ENCODE measurements at regions not wholly inside any gene's neighbourhood (a gene's known extent, or its start where the extent isn't known, plus 50 kb on each side); places are given as distances from the start of the nearest gene placed in this dataset.

GRCh38 chr1:98839840-98840239, 164.8 kb downstream of the PLPPR5 start:
- Histone ChIP-seq H3K9me3 (no peaks in the 10 kb centered on the region), H3K4me2 (no peak overlapping the region), H3K4me3 (no peak overlapping the region), H3K4me1 (no peaks in the 10 kb centered on the region), H3K27ac (no peak overlapping the region)
- no peak for DNase-seq (ENCODE audit: low read depth in 1 of 2, low spot score in 1 of 2)
- no peak for FAIRE-seq
- ChIA-PET CTCF (no interaction called here), POLR2A (no interaction called here)
- TF ChIP-seq ZFP36 (IDR thresholded peaks at IDR 0.05; ENCODE audit: borderline replicate concordance, partially characterized antibody), result no peak
- TF ChIP-seq HOXB13 (CRISPR knock-in tag; IDR thresholded peaks at IDR 0.05; ENCODE audit: low read depth), result no peak
- no peak for TF ChIP-seq RNF2 (IDR thresholded peaks at IDR 0.05; ENCODE audit: borderline replicate concordance, low read depth)
- TF ChIP-seq EHF (CRISPR knock-in tag; IDR thresholded peaks at IDR 0.05), result no peak
- no peak for TF ChIP-seq HOXB5 (CRISPR knock-in tag; IDR thresholded peaks at IDR 0.05)
- no peak for TF ChIP-seq FOSL2 (IDR thresholded peaks at IDR 0.05)
- no peak for TF ChIP-seq FOSL2 (CRISPR knock-in tag; IDR thresholded peaks at IDR 0.05)
- TF ChIP-seq NPAS2 (CRISPR knock-in tag; IDR thresholded peaks at IDR 0.05; ENCODE audit: borderline replicate concordance), result no peak
- no peak for TF ChIP-seq BHLHE40 (IDR thresholded peaks at IDR 0.05; ENCODE audit: low read depth, low read length)
- no peak for TF ChIP-seq RCOR1 (IDR thresholded peaks at IDR 0.05; ENCODE audit: low read depth, low read length)
- TF ChIP-seq CHD4 (IDR thresholded peaks at IDR 0.05; ENCODE audit: borderline replicate concordance), result no peak
- no peak for TF ChIP-seq NR3C1 (IDR thresholded peaks at IDR 0.05)
- TF ChIP-seq, protein P1, sequence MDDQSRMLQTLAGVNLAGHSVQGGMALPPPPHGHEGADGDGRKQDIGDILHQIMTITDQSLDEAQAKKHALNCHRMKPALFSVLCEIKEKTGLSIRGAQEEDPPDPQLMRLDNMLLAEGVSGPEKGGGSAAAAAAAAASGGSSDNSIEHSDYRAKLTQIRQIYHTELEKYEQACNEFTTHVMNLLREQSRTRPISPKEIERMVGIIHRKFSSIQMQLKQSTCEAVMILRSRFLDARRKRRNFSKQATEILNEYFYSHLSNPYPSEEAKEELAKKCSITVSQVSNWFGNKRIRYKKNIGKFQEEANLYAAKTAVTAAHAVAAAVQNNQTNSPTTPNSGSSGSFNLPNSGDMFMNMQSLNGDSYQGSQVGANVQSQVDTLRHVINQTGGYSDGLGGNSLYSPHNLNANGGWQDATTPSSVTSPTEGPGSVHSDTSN (IDR thresholded peaks at IDR 0.05), result no peak
- no peak for TF ChIP-seq RAD21 (conservative IDR thresholded peaks at IDR 0.05 in 1 of 2, IDR thresholded peaks at IDR 0.05 in 1 of 2)
- no peak for TF ChIP-seq GATA3 (IDR thresholded peaks at IDR 0.05; ENCODE audit: borderline replicate concordance)
- TF ChIP-seq KDM1A (IDR thresholded peaks at IDR 0.05; ENCODE audit: low read depth), result no peak
- no peak for TF ChIP-seq REST (IDR thresholded peaks at IDR 0.05)
- TF ChIP-seq ESRRA (IDR thresholded peaks at IDR 0.05; ENCODE audit: borderline replicate concordance, low read length), result no peak
- TF ChIP-seq HEYL (CRISPR knock-in tag; IDR thresholded peaks at IDR 0.05), result no peak
- TF ChIP-seq E2F6 (IDR thresholded peaks at IDR 0.05; ENCODE audit: borderline replicate concordance, low read depth), result no peak
- ATAC-seq, result no peak
- WGBS (ENCODE audit: missing lambda C conversion rate), result 0% methylated on average over 1 of the region's 1 CpG

Measured in A549 (cell line).